NCI-H69 (cell line): ENCODE measurements at regions not wholly inside any gene's neighbourhood (a gene's known extent, or its start where the extent isn't known, plus 50 kb on each side); places are given as distances from the start of the nearest gene placed in this dataset.
"Not testable (repeated sequence)": the region's sequence is repeated elsewhere in the genome, so short reads cannot be mapped to it uniquely, and the experiment has no call there.

Experiments used
- DNase-seq: peaks from one replicate; lab custom pipeline; 2025; lab: John Stamatoyannopoulos, UW

GRCh38 chr20:1810926-1811620 is 84.1 kb upstream of the SIRPA start:
- DNase-seq, result peak; percentile 27

GRCh38 chr20:1810572-1810925 is 84.7 kb upstream of the SIRPA start:
- no peak for DNase-seq

- DNase-seq, result no peak
Measured at GRCh38 chr20:1809611-1810510, 85.3 kb upstream of the SIRPA start.

GRCh38 chr20:1809131-1809572 is 86.1 kb upstream of the SIRPA start:
- no peak for DNase-seq

GRCh38 chr20:1808101-1808500 is 87.1 kb upstream of the SIRPA start:
- no peak for DNase-seq

- peak; percentile 35 for DNase-seq
Measured at GRCh38 chr20:1807394-1807793, 87.8 kb upstream of the SIRPA start.

GRCh38 chr20:1806456-1806855 is 88.8 kb upstream of the SIRPA start:
- DNase-seq, result no peak

GRCh38 chr20:1805816-1806215 is 89.4 kb upstream of the SIRPA start:
- DNase-seq, result no peak

- DNase-seq, result no peak
Measured at GRCh38 chr20:1805161-1805581, 90.0 kb upstream of the SIRPA start.

GRCh38 chr20:1804554-1804956 is 90.7 kb upstream of the SIRPA start:
- DNase-seq, result no peak

GRCh38 chr20:1803932-1804501 is 91.2 kb upstream of the SIRPA start:
- DNase-seq, result no peak

- DNase-seq, result peak; percentile 82
Measured at GRCh38 chr20:1803061-1803931, 91.9 kb upstream of the SIRPA start.

- DNase-seq, result peak; percentile 87
Measured at GRCh38 chr20:1802385-1803060, 92.7 kb upstream of the SIRPA start.

- DNase-seq, result no peak
Measured at GRCh38 chr20:1801929-1802306, 93.3 kb upstream of the SIRPA start.

- DNase-seq, result no peak
Measured at GRCh38 chr20:1801225-1801928, 93.8 kb upstream of the SIRPA start.

- peak; percentile 56 for DNase-seq
Measured at GRCh38 chr20:1800777-1801176, 94.4 kb upstream of the SIRPA start.

- DNase-seq, result peak; percentile 78
Measured at GRCh38 chr20:1800180-1800579, 95.0 kb upstream of the SIRPA start.

GRCh38 chr20:1799746-1800145 is 95.5 kb upstream of the SIRPA start:
- not testable (repeated sequence) for DNase-seq

- DNase-seq, result no peak
Measured at GRCh38 chr20:1798982-1799381, 96.2 kb upstream of the SIRPA start.

- DNase-seq, result no peak
Measured at GRCh38 chr20:1793821-1794220, 101.4 kb upstream of the SIRPA start.

GRCh38 chr20:1792274-1792673 is 102.9 kb upstream of the SIRPA start:
- no peak for DNase-seq
